GM12891 (cell line): ENCODE measurements at regions not wholly inside any gene's neighbourhood (a gene's known extent, or its start where the extent isn't known, plus 50 kb on each side); places are given as distances from the start of the nearest gene placed in this dataset.

ENCODE experiments used
- PAX5 ChIP-seq: IDR thresholded peaks from 2 replicates; pipeline ENCODE4 v1.6.1; 2011; ENCODE audit warnings: low read length, moderate library complexity, mild to moderate bottlenecking; ENCODE audit not compliant: insufficient read depth, severe bottlenecking
- POLR2A ChIP-seq: IDR thresholded peaks from 2 replicates; pipeline ENCODE4 v1.6.1; 2011; ENCODE audit warnings: low read depth, low read length, control low read depth
- POLR2AphosphoS5 ChIP-seq: IDR thresholded peaks from 2 replicates; pipeline ENCODE4 v1.6.1; 2011; ENCODE audit warnings: low read depth, low read length, control low read depth
- SPI1 ChIP-seq: IDR thresholded peaks from 2 replicates; pipeline ENCODE4 v1.6.1; 2011; ENCODE audit warnings: low read depth, low read length, control low read depth
- TAF1 ChIP-seq: IDR thresholded peaks from 2 replicates; pipeline ENCODE4 v1.6.1; 2011; ENCODE audit warnings: low read depth, low read length, control low read depth

DNA sequence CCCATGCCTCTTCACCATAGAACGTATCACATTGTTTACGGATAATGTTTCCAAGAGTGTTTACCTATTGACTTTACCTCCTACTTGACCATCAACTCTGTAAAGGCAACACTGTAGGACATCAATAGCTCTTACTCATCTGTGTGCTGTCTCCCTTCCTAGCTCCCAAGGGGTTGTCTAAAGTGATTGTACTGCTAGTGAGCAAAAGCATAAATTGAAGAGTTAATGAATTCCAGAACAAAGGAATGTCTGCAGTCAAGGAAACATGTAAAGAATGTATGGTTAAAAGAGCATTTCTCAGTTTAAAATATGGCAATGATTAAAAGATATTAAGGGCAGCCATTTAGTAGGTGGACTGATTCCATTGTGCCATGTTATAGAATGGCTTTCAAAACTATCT lies 985.4 kb downstream of the TBC1D32 start:
- TF ChIP-seq POLR2AphosphoS5 (no peak), POLR2A (no peak), TAF1 (no peak), SPI1 (no peak), PAX5 (no peak)
